Globus pallidus (tissue), 1 donor: ENCODE measurements at regions not wholly inside any gene's neighbourhood (a gene's known extent, or its start where the extent isn't known, plus 50 kb on each side); places are given as distances from the start of the nearest gene placed in this dataset.
"Not testable (repeated sequence)": the region's sequence is repeated elsewhere in the genome, so short reads cannot be mapped to it uniquely, and the experiment has no call there.

Experiments used
- DNase-seq: peaks from one replicate; pipeline ENCODE4 v3.0.0-alpha.2; 2015; ENCODE audit warnings: low spot score

DNA sequence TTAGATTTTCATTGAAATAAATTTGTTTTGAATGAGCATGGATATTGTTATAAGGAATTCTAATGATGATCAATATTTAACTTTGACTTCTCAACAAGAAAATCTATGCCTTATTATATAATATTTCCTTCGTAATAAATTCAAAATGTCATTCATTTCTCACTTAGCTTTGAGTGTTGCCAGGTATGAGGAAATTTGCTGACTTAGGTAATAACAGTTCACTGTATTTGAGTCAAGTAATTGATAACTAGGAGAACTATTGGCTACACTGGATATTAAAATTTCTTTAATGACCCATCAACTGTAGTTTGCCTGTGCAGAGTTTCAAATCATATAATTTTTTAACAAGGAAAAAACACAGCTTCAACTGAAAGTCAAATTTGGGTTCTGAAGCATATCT lies 746.6 kb downstream of the SLITRK5 start:
- no peak for DNase-seq

DNA sequence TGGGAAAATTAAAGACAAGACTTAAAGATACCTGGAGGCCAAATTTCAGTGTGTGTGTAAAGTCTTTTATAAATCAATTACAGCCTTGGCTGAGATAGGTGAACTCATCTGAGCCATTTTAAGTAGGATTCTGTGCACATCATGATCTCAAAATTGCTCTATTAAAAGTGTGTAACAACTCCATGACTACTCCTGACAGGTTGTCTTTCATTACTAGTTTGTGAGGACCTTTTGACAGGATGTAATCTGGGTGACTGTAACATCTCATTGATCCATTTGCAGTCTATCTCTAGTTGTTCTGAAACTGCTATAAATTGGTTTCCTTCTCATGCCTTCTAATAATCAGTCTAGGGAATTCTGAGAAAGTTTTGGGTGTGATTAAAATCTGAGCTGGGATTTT lies 753.3 kb downstream of the SLITRK5 start:
- DNase-seq: no peak

DNA sequence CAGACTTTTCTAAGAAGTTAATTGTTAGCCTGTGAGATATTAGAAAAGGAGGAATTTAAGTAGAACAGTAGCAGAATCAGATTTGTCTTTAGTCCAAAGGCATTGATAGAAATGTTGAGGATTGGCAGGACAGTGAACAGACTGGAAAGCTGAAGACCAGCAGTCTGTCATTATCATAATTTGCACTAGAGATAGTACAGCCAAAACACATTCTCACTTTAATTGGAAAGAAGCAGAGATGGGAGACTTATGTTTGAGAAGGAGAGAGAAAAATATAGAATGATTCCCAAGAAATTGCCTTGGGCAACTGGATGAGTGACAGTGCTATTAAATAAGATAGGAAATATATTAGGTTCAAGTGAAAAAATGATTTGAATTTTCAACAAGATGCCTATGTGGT lies 755.5 kb downstream of the SLITRK5 start:
- DNase-seq: no peak

DNA sequence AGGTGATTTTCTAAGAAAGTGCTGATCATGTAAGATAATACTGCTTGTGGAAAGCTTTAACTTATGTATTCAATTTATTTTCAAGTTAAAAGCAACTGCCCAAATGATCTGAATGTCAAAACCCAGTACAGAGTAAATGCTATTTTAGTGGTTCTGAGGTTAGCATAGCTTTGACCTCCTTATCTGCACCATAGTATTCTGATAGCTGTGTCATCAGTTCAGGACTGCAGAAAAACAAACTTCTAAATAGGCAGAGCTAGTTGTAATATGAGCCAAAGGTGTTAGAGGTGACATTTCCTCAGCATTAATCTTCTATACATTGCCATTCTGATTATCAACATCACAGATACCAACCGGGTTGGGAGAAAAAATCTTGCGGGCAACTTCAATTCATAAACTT lies 758.7 kb downstream of the SLITRK5 start:
- DNase-seq: no peak

DNA sequence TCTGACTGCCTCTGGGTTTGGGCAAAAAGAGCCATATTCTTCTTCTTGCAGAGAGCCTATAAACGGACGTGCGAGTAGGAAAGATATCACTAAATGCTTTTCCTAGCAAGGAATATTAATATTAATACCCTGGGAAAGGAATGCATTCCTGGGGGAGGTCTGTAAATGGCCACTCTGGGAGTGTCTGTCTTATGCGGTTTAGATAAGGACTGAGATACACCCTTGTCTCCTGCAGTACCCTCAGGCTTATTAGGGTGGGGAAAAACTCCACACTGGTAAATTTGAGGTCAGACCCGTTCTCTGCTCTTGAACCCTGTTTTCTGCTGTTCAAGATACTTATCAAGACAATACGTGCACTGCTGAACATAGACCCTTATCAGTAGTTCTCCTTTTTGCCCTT lies 763.8 kb downstream of the SLITRK5 start:
- DNase-seq: no peak

DNA sequence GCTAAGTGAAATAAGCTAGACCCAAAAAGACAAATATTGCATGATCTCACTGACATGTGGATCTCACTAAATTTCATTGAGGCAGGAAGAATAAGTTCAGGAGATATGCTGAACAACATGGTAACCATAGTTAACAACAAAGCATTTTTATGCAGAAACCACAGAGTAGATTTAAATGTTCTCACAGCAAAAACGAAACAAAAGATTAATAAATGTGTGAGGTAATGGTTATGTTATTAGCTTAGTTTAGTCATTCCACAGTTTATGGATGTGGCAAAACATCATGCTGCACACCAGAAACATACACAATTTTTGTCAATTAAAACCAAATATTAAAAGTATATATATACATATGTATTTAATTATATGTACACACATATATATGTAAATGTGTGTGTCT lies 765.8 kb downstream of the SLITRK5 start:
- no peak for DNase-seq

DNA sequence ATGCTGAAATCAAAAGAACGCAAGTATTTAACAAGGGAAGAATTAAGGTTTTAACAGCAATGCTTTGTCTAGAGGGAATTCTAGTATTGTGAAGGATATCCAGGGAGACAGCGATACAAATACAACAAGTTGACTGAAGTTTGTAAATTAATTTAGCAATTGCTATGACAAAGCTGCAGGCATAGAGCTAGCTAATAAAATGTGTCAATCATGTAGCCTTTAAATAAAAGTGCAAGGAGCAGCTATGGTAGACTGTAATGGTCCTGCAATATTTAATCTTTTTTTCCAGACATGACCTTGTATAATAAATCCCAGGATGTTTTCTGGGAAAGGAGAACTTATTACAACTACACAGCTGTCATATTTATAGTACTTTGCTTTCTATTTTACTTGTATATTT lies 779.3 kb downstream of the SLITRK5 start:
- DNase-seq: no peak

DNA sequence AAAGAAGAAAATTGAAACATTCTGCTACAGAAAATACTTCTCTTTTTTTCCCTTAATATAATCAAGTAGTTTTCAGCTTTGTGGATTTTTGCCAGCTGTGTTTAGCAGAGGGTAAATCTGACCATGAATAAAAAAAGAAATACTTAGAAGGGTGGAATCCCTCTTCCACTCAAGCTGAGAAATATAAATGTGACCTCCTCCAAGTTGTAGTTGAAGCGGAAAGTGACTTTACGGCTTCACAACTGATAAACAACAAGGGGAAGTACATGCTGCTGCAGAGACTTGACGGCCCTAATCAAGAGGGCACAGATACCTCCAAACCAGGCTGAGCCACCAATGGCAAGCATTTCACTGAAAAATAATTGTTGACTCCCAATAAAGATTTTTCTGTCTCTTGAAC lies 785.0 kb downstream of the SLITRK5 start:
- no peak for DNase-seq

DNA sequence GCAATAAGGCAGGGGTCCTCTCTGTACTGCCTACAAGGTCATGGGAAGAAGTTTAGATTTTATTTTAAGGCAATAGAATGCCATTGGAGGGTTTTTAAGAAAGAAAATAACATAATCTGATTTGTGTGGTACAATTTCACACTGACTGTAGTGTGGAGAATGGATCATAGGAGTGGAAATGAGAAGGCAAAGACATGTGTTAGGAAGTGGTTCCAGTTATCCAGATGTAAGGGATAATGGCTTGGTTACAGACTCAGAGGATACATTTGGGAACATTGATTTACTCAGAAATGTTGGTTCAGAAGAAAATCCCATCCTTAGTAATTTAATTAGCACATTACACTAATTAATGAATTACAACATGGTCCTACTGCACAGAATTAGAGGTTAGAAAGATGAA lies 788.2 kb downstream of the SLITRK5 start:
- DNase-seq: no peak

DNA sequence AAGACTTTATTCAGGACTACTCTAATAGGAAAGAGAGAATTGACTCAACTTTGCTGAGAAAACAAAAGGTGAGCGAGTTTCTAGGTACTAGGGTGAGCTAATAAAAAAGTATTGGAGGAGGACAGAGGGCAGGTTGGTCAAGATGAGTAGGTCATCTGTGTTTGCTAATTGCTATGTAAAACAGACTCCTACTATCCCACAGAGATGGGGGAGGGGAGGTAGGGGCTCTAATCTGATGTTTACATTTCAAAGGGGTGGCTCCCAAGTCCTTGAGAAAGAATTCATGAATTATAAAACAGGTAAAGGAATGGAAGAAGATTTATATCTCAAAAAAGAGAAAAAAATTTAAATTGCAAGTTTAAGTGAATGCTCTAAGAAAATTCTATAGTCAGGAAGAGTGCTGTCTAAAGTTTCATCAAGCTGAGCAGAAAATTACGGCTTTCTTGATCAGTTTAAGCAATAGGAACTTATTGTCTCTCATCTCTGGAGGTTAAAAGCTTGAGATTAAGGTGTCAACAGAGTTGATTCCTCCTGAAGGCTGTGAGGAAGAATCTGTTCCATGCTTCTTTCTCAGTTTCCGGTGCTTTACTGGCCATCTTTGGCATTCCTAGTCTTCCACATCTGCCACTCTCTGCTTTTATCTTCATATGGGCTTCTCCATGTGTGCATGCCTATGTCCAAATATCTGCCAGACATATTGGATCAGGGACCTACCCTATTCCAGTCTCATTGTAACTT lies 790.3 kb downstream of the SLITRK5 start:
- no peak for DNase-seq

DNA sequence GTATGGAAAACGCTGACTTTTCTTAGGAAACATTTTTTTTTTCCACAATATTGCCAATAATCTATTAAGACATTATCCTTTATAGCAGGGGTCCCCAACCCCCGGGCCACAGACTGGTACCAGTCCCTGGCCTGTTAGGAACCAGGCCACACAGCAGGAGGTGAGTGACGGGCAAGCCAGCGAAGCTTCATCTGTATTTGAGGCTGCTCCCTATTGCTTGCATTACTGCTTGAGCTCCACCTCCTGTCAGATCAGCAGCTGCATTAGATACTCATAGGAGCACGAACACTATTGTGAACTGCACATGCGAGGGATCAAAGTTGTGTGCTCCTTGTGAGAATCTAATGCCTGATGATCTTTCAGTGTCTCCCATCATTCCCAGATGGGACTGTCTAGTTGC lies 793.7 kb downstream of the SLITRK5 start:
- DNase-seq: no peak

DNA sequence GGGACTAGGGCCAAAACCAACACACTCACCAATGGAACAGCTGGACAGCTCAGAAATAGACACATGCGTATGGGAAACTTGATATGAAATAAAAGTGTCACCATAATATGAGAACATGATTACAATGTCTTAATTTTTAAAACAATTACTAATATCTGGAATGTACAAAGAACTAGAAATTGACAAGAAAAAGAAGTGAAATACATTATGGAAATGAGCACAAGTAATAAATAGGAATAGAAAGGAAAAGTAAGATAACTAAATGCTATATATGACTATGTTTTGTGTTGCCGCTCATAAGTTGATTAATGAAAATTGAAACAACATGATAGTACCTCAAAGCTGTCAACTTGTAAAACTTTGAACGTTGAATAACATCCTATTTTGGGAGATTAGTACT lies 801.1 kb downstream of the SLITRK5 start:
- DNase-seq: no peak

DNA sequence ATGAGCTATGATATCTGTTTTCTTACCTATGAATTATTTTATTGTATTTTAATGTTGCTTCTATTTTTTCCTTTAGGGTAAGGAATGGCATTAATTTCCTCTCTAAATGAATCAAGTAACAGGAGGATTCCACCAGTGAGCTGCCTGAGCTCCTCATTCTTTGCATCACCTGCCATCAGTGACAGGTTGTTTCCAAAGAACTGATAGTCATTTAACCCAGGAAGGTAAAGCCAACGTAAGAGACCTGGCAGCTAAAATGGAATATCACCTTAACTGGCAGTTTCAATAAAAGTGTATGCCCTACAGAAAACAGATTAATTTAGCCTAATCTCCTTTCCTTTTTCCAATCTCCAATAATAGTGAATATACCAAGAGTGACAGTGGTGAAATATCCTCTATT lies 812.0 kb downstream of the SLITRK5 start:
- DNase-seq: no peak

DNA sequence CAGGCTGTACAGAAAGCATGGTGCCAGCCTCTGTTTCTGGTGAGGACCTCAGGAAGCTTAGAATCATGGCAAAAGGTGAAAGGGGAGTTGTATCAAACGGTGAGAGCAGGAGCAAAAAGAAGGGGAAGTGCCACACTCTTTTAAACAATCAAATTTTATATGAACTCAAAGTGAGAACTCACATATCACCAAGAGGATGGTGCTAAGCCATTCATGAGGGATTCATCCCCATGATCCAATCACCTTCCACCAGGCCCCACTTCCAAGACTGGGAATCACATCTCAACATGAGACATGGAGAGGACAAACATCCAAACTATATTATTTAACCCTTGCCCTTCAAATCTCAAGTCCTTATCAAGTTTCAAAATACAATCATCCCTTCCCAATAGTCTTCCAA lies 836.7 kb downstream of the SLITRK5 start:
- no peak for DNase-seq

DNA sequence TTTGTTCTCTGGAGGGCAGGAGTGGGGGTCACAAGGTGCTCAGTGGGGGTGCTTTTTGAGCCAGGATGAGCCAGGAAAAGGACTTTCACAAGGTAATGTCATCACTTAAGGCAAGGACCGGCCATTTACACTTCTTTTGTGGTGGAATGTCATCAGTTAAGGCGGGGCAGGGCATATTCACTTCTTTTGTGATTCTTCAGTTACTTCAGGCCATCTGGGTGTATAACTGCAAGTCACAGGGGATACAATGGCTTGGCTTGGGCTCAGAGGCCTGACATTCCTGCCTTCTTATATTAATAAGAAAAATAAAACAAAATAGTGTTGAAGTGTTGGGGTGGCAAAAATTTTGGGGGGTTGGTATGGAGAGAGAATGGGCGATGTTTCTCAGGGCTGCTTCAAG lies 841.8 kb downstream of the SLITRK5 start:
- DNase-seq: not testable (repeated sequence)

DNA sequence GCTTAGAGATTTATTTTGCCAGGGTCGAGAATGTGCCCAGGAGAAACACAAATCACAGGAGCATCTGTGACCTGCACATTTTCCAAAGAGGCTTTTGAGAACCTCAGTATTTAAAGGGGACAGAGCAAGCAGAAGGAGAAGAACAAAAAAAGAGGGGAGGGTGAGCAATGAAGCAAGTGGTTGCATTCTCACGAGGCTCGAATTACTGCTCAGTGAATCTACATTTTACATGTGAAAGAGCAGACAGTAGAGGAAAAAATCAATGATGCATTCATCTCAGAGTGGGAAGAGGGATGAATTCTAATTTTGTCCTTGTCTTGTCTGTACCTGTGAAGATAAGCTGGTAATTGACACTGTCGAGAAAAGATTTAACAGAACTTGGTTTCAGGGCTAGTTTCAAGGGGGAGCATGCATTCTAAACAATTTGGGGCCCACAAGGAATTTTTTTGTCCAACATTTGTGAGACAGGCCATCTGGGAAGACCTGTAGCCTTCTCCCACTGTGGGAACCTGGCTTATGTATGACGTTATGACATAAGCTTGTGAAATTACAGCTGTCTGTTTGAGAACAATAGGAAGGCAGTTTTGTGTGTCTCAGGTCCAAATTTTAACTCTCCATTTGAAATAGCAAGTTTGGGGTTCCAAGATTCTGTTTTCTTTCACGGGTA lies 855.1 kb downstream of the SLITRK5 start:
- DNase-seq: no peak

DNA sequence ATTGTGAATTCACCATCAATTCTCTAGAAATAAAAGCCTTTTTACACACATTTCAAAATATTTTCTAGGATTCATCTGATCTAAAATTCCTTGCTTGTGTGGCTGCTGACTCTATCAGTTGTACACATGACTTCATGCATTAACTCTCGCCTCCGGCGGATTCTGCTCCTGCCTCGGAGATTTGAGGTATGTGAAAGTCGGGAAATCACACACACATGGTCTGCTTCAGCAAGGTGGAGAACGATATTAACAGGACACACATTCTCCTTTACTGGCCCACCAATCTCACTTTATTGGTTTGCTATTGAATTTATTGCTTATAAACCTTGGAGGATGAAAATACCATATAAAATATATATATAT lies 855.7 kb downstream of the SLITRK5 start:
- DNase-seq: no peak

DNA sequence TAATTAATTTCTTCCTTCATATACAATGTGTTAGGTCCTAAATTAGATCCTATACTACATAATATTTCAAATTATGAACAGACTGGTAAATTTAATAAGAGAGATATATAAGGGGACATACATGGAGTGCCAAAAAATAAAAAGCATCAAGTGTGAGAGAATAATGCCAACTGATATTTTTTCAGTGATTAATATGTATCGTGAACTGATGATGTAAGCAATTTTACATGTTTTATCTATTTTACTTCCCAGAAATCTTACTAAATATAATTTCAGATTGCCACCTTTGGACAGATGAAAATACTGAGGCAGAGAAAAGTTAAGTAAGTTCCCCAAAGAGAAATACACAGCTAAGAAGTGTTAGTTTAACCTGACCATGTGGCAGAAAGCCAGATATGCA lies 870.8 kb downstream of the SLITRK5 start:
- no peak for DNase-seq

DNA sequence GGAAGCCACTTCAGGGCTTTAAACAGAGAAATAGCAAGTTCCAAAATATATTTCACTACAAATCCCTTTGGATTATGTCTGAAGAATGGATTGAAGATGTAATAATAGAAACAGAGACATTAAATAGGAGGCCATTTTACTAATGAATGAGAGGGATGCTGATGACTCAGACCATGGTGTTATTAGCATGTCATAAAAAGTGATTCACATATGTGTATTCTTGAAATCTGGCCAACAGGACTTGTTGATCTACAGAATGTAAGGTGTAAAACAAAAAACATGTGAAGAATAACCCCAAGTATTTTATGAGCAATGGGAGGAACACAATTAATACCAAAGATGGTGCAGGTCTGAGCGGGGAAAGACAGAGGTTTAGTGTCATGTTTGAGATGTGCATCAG lies 873.7 kb downstream of the SLITRK5 start:
- no peak for DNase-seq

DNA sequence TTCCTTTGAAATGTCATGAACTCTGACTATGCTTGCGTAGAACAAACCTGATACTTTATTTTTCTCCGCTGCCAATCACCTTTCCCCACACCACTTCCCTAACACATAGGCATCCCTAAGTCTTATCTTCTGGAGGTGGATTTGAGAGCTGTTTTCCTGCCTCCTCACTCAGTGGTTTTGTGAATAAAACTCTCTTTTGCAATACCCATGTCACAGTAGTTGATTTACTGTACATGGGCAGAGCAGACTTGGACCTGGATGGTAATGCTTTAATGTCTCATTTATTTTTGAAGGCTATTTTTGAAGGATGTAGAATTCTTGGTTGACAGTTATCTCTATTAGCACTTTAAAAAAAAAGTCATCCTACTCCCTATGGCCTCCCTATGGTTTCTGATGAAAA lies 881.8 kb downstream of the SLITRK5 start:
- DNase-seq: no peak

DNA sequence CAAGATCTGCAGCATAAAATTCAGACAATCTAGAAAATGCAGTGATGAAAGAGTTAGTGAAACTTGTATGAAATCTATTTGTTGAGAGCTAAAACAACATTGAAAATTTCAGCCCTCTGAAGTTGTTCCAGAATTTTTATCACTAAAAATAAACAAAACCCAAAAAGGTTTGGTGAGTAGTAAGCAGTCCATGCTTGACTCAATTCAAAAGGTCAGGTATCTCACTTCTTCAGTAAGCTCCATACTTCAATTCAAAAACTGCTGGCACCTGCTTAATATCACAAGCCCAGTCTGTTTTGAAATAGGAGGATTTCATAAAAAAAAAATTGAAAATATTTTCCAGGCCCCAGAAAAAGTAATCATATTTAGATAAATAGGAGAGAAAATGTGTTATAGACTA lies 894.4 kb downstream of the SLITRK5 start:
- DNase-seq: no peak

DNA sequence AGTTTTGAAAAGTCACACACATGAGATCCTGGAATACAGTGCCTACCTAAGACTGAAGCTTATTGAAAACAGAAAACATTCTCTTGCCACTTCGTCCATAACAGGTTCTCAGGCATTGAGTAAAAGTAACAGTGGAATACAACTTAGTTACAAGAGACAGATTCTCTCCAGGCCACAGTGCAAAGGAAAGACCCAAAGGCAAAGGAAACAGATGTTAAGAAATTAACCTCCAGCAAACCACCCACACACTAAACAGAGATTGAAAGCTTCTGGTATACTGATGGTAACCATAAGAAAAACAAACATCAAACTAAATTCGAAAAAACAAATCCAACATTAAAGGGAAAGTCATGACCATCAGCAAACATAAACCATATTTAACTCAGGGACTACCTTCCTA lies 914.7 kb downstream of the SLITRK5 start:
- DNase-seq: no peak

DNA sequence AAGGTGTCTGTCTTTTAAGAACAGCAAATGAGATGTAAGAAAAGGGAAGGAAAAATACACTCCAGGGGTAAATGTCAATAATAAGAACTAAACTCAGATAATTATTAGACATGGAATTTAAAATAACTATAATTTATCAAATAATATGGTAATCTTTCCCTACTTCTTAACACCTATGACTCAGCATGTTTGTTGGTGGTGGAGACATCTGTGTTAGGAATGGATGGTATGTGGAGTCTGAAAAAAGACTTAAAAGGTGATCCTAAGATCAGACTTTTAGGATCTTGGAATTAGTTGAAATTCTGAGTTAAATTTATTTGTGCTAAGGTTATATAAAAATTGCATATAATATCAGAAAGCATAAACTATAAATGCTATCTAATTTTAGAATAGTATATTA lies 915.1 kb downstream of the SLITRK5 start:
- DNase-seq: no peak

DNA sequence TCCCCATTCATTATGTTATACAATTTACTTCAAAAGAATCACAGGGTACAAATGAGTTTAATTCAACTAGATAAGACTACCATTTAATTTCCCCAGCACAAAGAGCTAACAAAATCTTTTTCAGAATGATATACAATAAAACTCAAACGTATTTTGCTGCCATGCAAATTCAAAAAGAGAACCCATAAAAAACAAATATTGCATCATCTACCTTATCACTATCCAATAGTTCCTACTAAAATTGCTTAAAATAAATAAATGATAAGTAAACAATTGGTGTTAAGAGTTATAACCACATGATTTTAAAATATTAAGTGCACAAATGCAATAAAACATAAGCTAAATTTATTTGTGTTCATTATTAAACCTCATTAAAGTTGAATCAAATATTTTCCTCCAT lies 919.4 kb downstream of the SLITRK5 start:
- no peak for DNase-seq
